ENCODE measurements at regions not wholly inside any gene's neighbourhood (a gene's known extent, or its start where the extent isn't known, plus 50 kb on each side); places are given as distances from the start of the nearest gene placed in this dataset.

- H3K4me3 ChIP-seq (ENCODE audit: low read depth in 1 of 5, low read length in 5 of 5), result no peak overlapping the region
- H3K4me1 ChIP-seq (ENCODE audit: control insufficient read depth in 5 of 5, insufficient read depth in 5 of 5, low read length in 5 of 5), result peaks cover 0 to under 1% (median 0%) of the 10 kb centered on the region in 5 donors
- H3K27me3 ChIP-seq (ENCODE audit: control insufficient read depth in 5 of 5, insufficient read depth in 4 of 5, low read length in 5 of 5), result no peaks in the 10 kb centered on the region
- H3K27ac ChIP-seq (ENCODE audit: low read depth, low read length), result no peak overlapping the region
- H3K36me3 ChIP-seq (ENCODE audit: control insufficient read depth in 5 of 5, insufficient read depth in 5 of 5, low read length in 5 of 5), result no peaks in the 10 kb centered on the region
- H3K9ac ChIP-seq (ENCODE audit: low read length in 5 of 5), result no peak overlapping the region
- no peaks in the 10 kb centered on the region for H3K9me3 ChIP-seq (ENCODE audit: control insufficient read depth in 5 of 5, low read length in 5 of 5)
Observed at GRCh38 chr6:2454180-2454579, 208.8 kb upstream of the GMDS start.

DNA sequence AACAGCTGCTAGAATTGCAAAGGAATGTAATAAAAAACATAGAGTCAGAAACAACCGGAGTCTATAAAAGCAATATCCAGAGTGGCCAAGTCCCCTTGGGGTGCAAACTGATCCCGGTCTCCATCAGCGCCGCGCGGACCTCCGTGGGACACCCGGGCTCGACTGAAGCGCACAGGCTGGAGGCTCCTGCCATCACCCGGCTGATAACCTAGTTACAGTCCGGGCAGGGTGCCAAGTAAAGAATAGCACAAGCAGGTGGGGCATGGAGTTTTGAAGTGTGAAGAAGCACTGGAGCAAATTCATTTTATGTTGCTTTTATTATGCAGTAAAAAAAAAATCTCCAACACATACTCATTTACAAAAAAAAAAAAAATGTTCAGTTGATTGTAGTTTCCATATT, 205.1 kb upstream of the GMDS start:
- no peak overlapping the region for H3K9ac ChIP-seq (ENCODE audit: low read length in 5 of 5)
- no peaks in the 10 kb centered on the region for H3K36me3 ChIP-seq (ENCODE audit: control insufficient read depth in 5 of 5, insufficient read depth in 5 of 5, low read length in 5 of 5)
- H3K4me3 ChIP-seq (ENCODE audit: low read depth in 1 of 5, low read length in 5 of 5), result no peak overlapping the region
- no peak overlapping the region for H3K27ac ChIP-seq (ENCODE audit: low read depth, low read length)
- no peaks in the 10 kb centered on the region for H3K9me3 ChIP-seq (ENCODE audit: control insufficient read depth in 5 of 5, low read length in 5 of 5)
- no peaks in the 10 kb centered on the region for H3K27me3 ChIP-seq (ENCODE audit: control insufficient read depth in 5 of 5, insufficient read depth in 4 of 5, low read length in 5 of 5)
- peaks cover 0 to 4% (median 3%) of the 10 kb centered on the region in 5 donors for H3K4me1 ChIP-seq (ENCODE audit: control insufficient read depth in 5 of 5, insufficient read depth in 5 of 5, low read length in 5 of 5)

- Histone ChIP-seq H3K9ac (ENCODE audit: low read length in 5 of 5) (no peak overlapping the region), H3K9me3 (ENCODE audit: control insufficient read depth in 5 of 5, low read length in 5 of 5) (no peaks in the 10 kb centered on the region), H3K36me3 (ENCODE audit: control insufficient read depth in 5 of 5, insufficient read depth in 5 of 5, low read length in 5 of 5) (no peaks in the 10 kb centered on the region), H3K4me1 (ENCODE audit: control insufficient read depth in 5 of 5, insufficient read depth in 5 of 5, low read length in 5 of 5) (peaks cover 0 to 4% (median 3%) of the 10 kb centered on the region in 5 donors), H3K27me3 (ENCODE audit: control insufficient read depth in 5 of 5, insufficient read depth in 4 of 5, low read length in 5 of 5) (no peaks in the 10 kb centered on the region), H3K27ac (ENCODE audit: low read depth, low read length) (no peak overlapping the region), H3K4me3 (ENCODE audit: low read depth in 1 of 5, low read length in 5 of 5) (no peak overlapping the region)
Observed at GRCh38 chr6:2449572-2449940, 204.2 kb upstream of the GMDS start.

- H3K9ac ChIP-seq (ENCODE audit: low read length in 5 of 5), result no peak overlapping the region
Observed at GRCh38 chr6:2448826-2449571, 203.6 kb upstream of the GMDS start.

DNA sequence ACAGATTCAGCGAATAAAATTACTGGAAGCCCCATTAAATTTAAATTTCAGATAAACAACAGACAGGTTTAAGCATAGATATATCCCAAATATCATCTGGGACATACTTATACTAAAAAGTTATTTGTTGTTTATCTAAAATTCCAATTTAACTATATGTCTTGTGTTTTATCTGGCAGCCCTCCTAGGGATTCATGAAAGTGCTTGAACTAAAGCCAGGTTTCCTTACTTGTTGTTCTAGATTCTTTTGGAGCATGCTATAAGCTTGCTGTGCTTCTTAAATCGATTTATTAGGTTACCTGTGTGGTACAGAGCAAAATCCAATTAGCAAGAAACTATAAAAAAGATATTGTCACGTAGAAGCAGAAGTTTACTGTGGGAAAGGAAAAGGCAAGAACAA, 202.5 kb upstream of the GMDS start:
- H3K9ac ChIP-seq (ENCODE audit: low read length in 5 of 5), result no peak overlapping the region
- no peaks in the 10 kb centered on the region for H3K36me3 ChIP-seq (ENCODE audit: control insufficient read depth in 5 of 5, insufficient read depth in 5 of 5, low read length in 5 of 5)
- no peaks in the 10 kb centered on the region for H3K27me3 ChIP-seq (ENCODE audit: control insufficient read depth in 5 of 5, insufficient read depth in 4 of 5, low read length in 5 of 5)
- H3K27ac ChIP-seq (ENCODE audit: low read depth, low read length), result no peak overlapping the region
- no peak overlapping the region for H3K4me3 ChIP-seq (ENCODE audit: low read depth in 1 of 5, low read length in 5 of 5)
- no peaks in the 10 kb centered on the region for H3K9me3 ChIP-seq (ENCODE audit: control insufficient read depth in 5 of 5, low read length in 5 of 5)
- H3K4me1 ChIP-seq (ENCODE audit: control insufficient read depth in 5 of 5, insufficient read depth in 5 of 5, low read length in 5 of 5), result peaks cover 0 to 4% (median 3%) of the 10 kb centered on the region in 5 donors

More at GRCh38 chr6:2448826-2449571, 203.6 kb upstream of the GMDS start:
- no peaks in the 10 kb centered on the region for H3K36me3 ChIP-seq (ENCODE audit: control insufficient read depth in 5 of 5, insufficient read depth in 5 of 5, low read length in 5 of 5)
- no peaks in the 10 kb centered on the region for H3K9me3 ChIP-seq (ENCODE audit: control insufficient read depth in 5 of 5, low read length in 5 of 5)
- no peaks in the 10 kb centered on the region for H3K27me3 ChIP-seq (ENCODE audit: control insufficient read depth in 5 of 5, insufficient read depth in 4 of 5, low read length in 5 of 5)
- H3K4me3 ChIP-seq (ENCODE audit: low read depth in 1 of 5, low read length in 5 of 5), result peak overlapping the region in 4 of 5 donors; percentile 6 to 38 (median 25)
- H3K4me1 ChIP-seq (ENCODE audit: control insufficient read depth in 5 of 5, insufficient read depth in 5 of 5, low read length in 5 of 5), result peaks cover 0 to 4% (median 3%) of the 10 kb centered on the region in 5 donors
- no peak overlapping the region for H3K27ac ChIP-seq (ENCODE audit: low read depth, low read length)

- H3K4me3 ChIP-seq (ENCODE audit: low read depth in 1 of 5, low read length in 5 of 5), result no peak overlapping the region
- H3K36me3 ChIP-seq (ENCODE audit: control insufficient read depth in 5 of 5, insufficient read depth in 5 of 5, low read length in 5 of 5), result no peaks in the 10 kb centered on the region
- no peak overlapping the region for H3K9ac ChIP-seq (ENCODE audit: low read length in 5 of 5)
- no peak overlapping the region for H3K27ac ChIP-seq (ENCODE audit: low read depth, low read length)
- no peaks in the 10 kb centered on the region for H3K9me3 ChIP-seq (ENCODE audit: control insufficient read depth in 5 of 5, low read length in 5 of 5)
- H3K27me3 ChIP-seq (ENCODE audit: control insufficient read depth in 5 of 5, insufficient read depth in 4 of 5, low read length in 5 of 5), result no peaks in the 10 kb centered on the region
- peaks cover 0 to 4% (median 3%) of the 10 kb centered on the region in 5 donors for H3K4me1 ChIP-seq (ENCODE audit: control insufficient read depth in 5 of 5, insufficient read depth in 5 of 5, low read length in 5 of 5)
Observed at GRCh38 chr6:2447318-2447920, 202.0 kb upstream of the GMDS start.

GRCh38 chr6:2441601-2442475, 196.4 kb upstream of the GMDS start:
- Histone ChIP-seq H3K9ac (ENCODE audit: low read length in 5 of 5) (no peak overlapping the region), H3K27ac (ENCODE audit: low read depth, low read length) (no peak overlapping the region), H3K36me3 (ENCODE audit: control insufficient read depth in 5 of 5, insufficient read depth in 5 of 5, low read length in 5 of 5) (peaks cover 0 to 2% (median 0%) of the 10 kb centered on the region in 5 donors), H3K27me3 (ENCODE audit: control insufficient read depth in 5 of 5, insufficient read depth in 4 of 5, low read length in 5 of 5) (no peaks in the 10 kb centered on the region), H3K4me3 (ENCODE audit: low read depth in 1 of 5, low read length in 5 of 5) (no peak overlapping the region), H3K4me1 (ENCODE audit: control insufficient read depth in 5 of 5, insufficient read depth in 5 of 5, low read length in 5 of 5) (no peaks in the 10 kb centered on the region), H3K9me3 (ENCODE audit: control insufficient read depth in 5 of 5, low read length in 5 of 5) (no peaks in the 10 kb centered on the region)

- H3K27me3 ChIP-seq (ENCODE audit: control insufficient read depth in 5 of 5, insufficient read depth in 4 of 5, low read length in 5 of 5), result no peaks in the 10 kb centered on the region
- H3K4me3 ChIP-seq (ENCODE audit: low read depth in 1 of 5, low read length in 5 of 5), result no peak overlapping the region
- H3K27ac ChIP-seq (ENCODE audit: low read depth, low read length), result no peak overlapping the region
- no peak overlapping the region for H3K9ac ChIP-seq (ENCODE audit: low read length in 5 of 5)
- H3K36me3 ChIP-seq (ENCODE audit: control insufficient read depth in 5 of 5, insufficient read depth in 5 of 5, low read length in 5 of 5), result peaks cover 0 to 3% (median 0%) of the 10 kb centered on the region in 5 donors
- H3K4me1 ChIP-seq (ENCODE audit: control insufficient read depth in 5 of 5, insufficient read depth in 5 of 5, low read length in 5 of 5), result no peaks in the 10 kb centered on the region
- no peaks in the 10 kb centered on the region for H3K9me3 ChIP-seq (ENCODE audit: control insufficient read depth in 5 of 5, low read length in 5 of 5)
Observed at GRCh38 chr6:2440516-2440915, 195.1 kb upstream of the GMDS start.

DNA sequence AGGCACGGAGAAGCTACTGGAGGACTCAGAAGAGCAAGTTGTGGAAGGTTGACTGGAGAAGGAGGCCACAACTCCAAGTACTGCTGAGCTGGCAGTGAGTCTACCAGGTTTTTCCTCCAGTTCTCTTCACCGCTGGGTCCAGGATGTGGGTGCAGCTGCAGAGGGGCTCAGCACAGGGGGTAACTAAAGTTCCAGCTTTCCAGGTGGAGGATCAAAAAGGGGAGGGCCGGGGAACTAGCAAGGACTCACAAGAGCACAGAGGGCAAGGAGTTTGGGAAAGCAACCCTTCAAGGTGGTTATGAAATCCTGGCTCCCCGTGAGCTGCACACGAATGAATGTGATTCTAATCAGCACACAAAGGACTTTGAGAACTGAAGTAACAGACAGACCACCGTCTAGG, 194.2 kb upstream of the GMDS start:
- peaks cover 0 to 5% (median 0%) of the 10 kb centered on the region in 5 donors for H3K36me3 ChIP-seq (ENCODE audit: control insufficient read depth in 5 of 5, insufficient read depth in 5 of 5, low read length in 5 of 5)
- H3K27ac ChIP-seq (ENCODE audit: low read depth, low read length), result no peak overlapping the region
- no peaks in the 10 kb centered on the region for H3K27me3 ChIP-seq (ENCODE audit: control insufficient read depth in 5 of 5, insufficient read depth in 4 of 5, low read length in 5 of 5)
- no peaks in the 10 kb centered on the region for H3K4me1 ChIP-seq (ENCODE audit: control insufficient read depth in 5 of 5, insufficient read depth in 5 of 5, low read length in 5 of 5)
- no peaks in the 10 kb centered on the region for H3K9me3 ChIP-seq (ENCODE audit: control insufficient read depth in 5 of 5, low read length in 5 of 5)
- H3K4me3 ChIP-seq (ENCODE audit: low read depth in 1 of 5, low read length in 5 of 5), result no peak overlapping the region
- no peak overlapping the region for H3K9ac ChIP-seq (ENCODE audit: low read length in 5 of 5)

GRCh38 chr6:2439082-2439481, 193.7 kb upstream of the GMDS start:
- Histone ChIP-seq H3K27ac (ENCODE audit: low read depth, low read length) (no peak overlapping the region), H3K9me3 (ENCODE audit: control insufficient read depth in 5 of 5, low read length in 5 of 5) (no peaks in the 10 kb centered on the region), H3K36me3 (ENCODE audit: control insufficient read depth in 5 of 5, insufficient read depth in 5 of 5, low read length in 5 of 5) (peaks cover 0 to 5% (median 0%) of the 10 kb centered on the region in 5 donors), H3K27me3 (ENCODE audit: control insufficient read depth in 5 of 5, insufficient read depth in 4 of 5, low read length in 5 of 5) (no peaks in the 10 kb centered on the region), H3K4me1 (ENCODE audit: control insufficient read depth in 5 of 5, insufficient read depth in 5 of 5, low read length in 5 of 5) (no peaks in the 10 kb centered on the region), H3K9ac (ENCODE audit: low read length in 5 of 5) (no peak overlapping the region), H3K4me3 (ENCODE audit: low read depth in 1 of 5, low read length in 5 of 5) (no peak overlapping the region)

All from subcutaneous abdominal adipose tissue (tissue), 5 donors.